H9 (cell line): ENCODE measurements at regions not wholly inside any gene's neighbourhood (a gene's known extent, or its start where the extent isn't known, plus 50 kb on each side); places are given as distances from the start of the nearest gene placed in this dataset.

Source experiments
- DNase-seq: peaks from one replicate; pipeline ENCODE4 v3.0.0-alpha.2; 2017
- H2AFZ ChIP-seq: one replicate; pipeline ENCODE4 v1.6.1; 2013; ENCODE audit warnings: mild to moderate bottlenecking, low read length, control low read depth, moderate library complexity
- H2AK5ac ChIP-seq: 2 replicates; pipeline ENCODE4 v1.6.1; 2013; ENCODE audit warnings: low read length, control low read depth, mixed read lengths; ENCODE audit not compliant: insufficient read length
- H2BK120ac ChIP-seq: one replicate; pipeline ENCODE4 v1.6.1; 2013; ENCODE audit warnings: low read depth, mild to moderate bottlenecking, low read length, control low read depth, inconsistent platforms; ENCODE audit not compliant: poor library complexity, severe bottlenecking
- H2BK12ac ChIP-seq: 2 replicates; pipeline ENCODE4 v1.6.1; 2013; ENCODE audit warnings: low read length, control low read depth, mixed read lengths, low read depth; ENCODE audit not compliant: insufficient read length
- H2BK15ac ChIP-seq: 2 replicates; pipeline ENCODE4 v1.6.1; 2013; ENCODE audit warnings: low read depth, low read length, control low read depth
- H2BK20ac ChIP-seq: one replicate; pipeline ENCODE4 v1.6.1; 2013; ENCODE audit warnings: low read depth, mild to moderate bottlenecking, low read length, control low read depth, inconsistent platforms; ENCODE audit not compliant: poor library complexity, severe bottlenecking
- H2BK5ac ChIP-seq: 2 replicates; pipeline ENCODE4 v1.6.1; 2013; ENCODE audit warnings: low read length, control low read depth, mixed read lengths; ENCODE audit not compliant: insufficient read length
- H3K14ac ChIP-seq: 2 replicates; pipeline ENCODE4 v1.6.1; 2013; ENCODE audit warnings: low read length, control low read depth; ENCODE audit not compliant: insufficient read depth
- H3K18ac ChIP-seq: 2 replicates; pipeline ENCODE4 v1.6.1; 2013; ENCODE audit warnings: low read depth, mild to moderate bottlenecking, mixed read lengths, low read length, control low read depth; ENCODE audit not compliant: insufficient read length
- H3K23ac ChIP-seq: 2 replicates; pipeline ENCODE4 v1.6.1; 2013; ENCODE audit warnings: low read length, control low read depth, mixed read lengths, low read depth; ENCODE audit not compliant: insufficient read length
- H3K23me2 ChIP-seq: 2 replicates; pipeline ENCODE4 v1.6.1; 2013; ENCODE audit warnings: low read depth, mild to moderate bottlenecking, mixed read lengths, low read length, control low read depth; ENCODE audit not compliant: insufficient read length, poor library complexity, severe bottlenecking
- H3K27ac ChIP-seq: 2 replicates; pipeline ENCODE4 v1.5.1; 2013; ENCODE audit warnings: low read length, control low read depth, mixed read lengths, low read depth; ENCODE audit not compliant: insufficient read length
- H3K27me3 ChIP-seq: 2 replicates; pipeline ENCODE4 v1.6.1; 2013; ENCODE audit warnings: low read length, control low read depth, inconsistent platforms; ENCODE audit not compliant: insufficient read depth
- H3K4ac ChIP-seq: 2 replicates; pipeline ENCODE4 v1.6.1; 2013; ENCODE audit warnings: low read depth, mild to moderate bottlenecking, control low read depth, inconsistent platforms, low read length, moderate library complexity
- H3K4me1 ChIP-seq: 2 replicates; pipeline ENCODE4 v1.6.1; 2013; ENCODE audit warnings: low read length, control low read depth, inconsistent platforms; ENCODE audit not compliant: insufficient read depth
- H3K4me2 ChIP-seq: 2 replicates; pipeline ENCODE4 v1.6.1; 2013; ENCODE audit warnings: low read length, control low read depth, mixed read lengths; ENCODE audit not compliant: insufficient read length, insufficient read depth
- H3K56ac ChIP-seq: 2 replicates; pipeline ENCODE4 v1.6.1; 2013; ENCODE audit warnings: low read depth, mild to moderate bottlenecking, mixed read lengths, low read length, control low read depth; ENCODE audit not compliant: insufficient read length
- H3K79me1 ChIP-seq: 2 replicates; pipeline ENCODE4 v1.6.1; 2013; ENCODE audit warnings: low read depth, mild to moderate bottlenecking, moderate library complexity, low read length, control low read depth, inconsistent platforms; ENCODE audit not compliant: insufficient read depth, poor library complexity, severe bottlenecking
- H3K79me2 ChIP-seq: 2 replicates; pipeline ENCODE4 v1.6.1; 2013; ENCODE audit warnings: low read length, control low read depth, inconsistent platforms; ENCODE audit not compliant: insufficient read depth
- H3K9ac ChIP-seq: 2 replicates; pipeline ENCODE4 v1.6.1; 2013; ENCODE audit warnings: low read length, control low read depth, mixed read lengths; ENCODE audit not compliant: insufficient read length; ENCODE audit errors: extremely low read depth
- H3K9me3 ChIP-seq: one replicate; pipeline ENCODE4 v1.6.1; 2013; ENCODE audit warnings: low read depth, low read length, inconsistent platforms; ENCODE audit not compliant: control insufficient read depth
- H3T11ph ChIP-seq: one replicate; pipeline ENCODE4 v1.6.1; 2013; ENCODE audit warnings: mild to moderate bottlenecking, low read length, control low read depth, inconsistent platforms
- H4K20me1 ChIP-seq: one replicate; pipeline ENCODE4 v1.6.1; 2013; ENCODE audit not compliant: control insufficient read depth, insufficient read length, insufficient read depth
- H4K5ac ChIP-seq: 2 replicates; pipeline ENCODE4 v1.6.1; 2013; ENCODE audit warnings: low read depth, mild to moderate bottlenecking, mixed read lengths, low read length, control low read depth; ENCODE audit not compliant: insufficient read length
- H4K8ac ChIP-seq: replicated peaks from 2 replicates; pipeline ENCODE4 v1.6.1; 2013; ENCODE audit warnings: low read length, control low read depth, mixed read lengths, low read depth; ENCODE audit not compliant: insufficient read length
- H4K91ac ChIP-seq: 2 replicates; pipeline ENCODE4 v1.6.1; 2013; ENCODE audit warnings: low read depth, mild to moderate bottlenecking, moderate library complexity, mixed read lengths, low read length, control low read depth; ENCODE audit not compliant: insufficient read length
- H3K27ac Mint-ChIP-seq, 3 experiments: 2 replicates in 2 of 3; 3 replicates in 1 of 3; pipeline ENCODE4 v1.8.0; 2020 to 2021; ENCODE audit warnings: mixed read lengths in 3 of 3, mild to moderate bottlenecking in 1 of 3, moderate library complexity in 1 of 3
- H3K27me3 Mint-ChIP-seq: 2 replicates; pipeline ENCODE4 v1.8.0; 2021; ENCODE audit warnings: low read depth, mild to moderate bottlenecking, moderate library complexity, mixed read lengths
- H3K36me3 Mint-ChIP-seq, 3 experiments: 2 replicates in 2 of 3; 3 replicates in 1 of 3; pipeline ENCODE4 v1.8.0; 2020 to 2021; ENCODE audit warnings: low read depth in 3 of 3, mixed read lengths in 3 of 3; ENCODE audit not compliant: insufficient read depth in 1 of 3
- H3K4me1 Mint-ChIP-seq, 2 experiments: 2 replicates each; pipeline ENCODE4 v1.8.0; 2020; ENCODE audit warnings: mixed read lengths in 2 of 2
- H3K4me3 Mint-ChIP-seq, 2 experiments: 2 replicates in 1 of 2; 3 replicates in 1 of 2; pipeline ENCODE4 v1.8.0; 2020 to 2021; ENCODE audit warnings: mild to moderate bottlenecking in 2 of 2, mixed read lengths in 2 of 2, moderate library complexity in 1 of 2
- H3K9me3 Mint-ChIP-seq, 2 experiments: 2 replicates in 1 of 2; 3 replicates in 1 of 2; pipeline ENCODE4 v1.8.0; 2020; ENCODE audit warnings: mild to moderate bottlenecking in 2 of 2, mixed read lengths in 2 of 2, moderate library complexity in 1 of 2
- CTCF ChIP-seq: fragments of 200-600 bp; sonication (generic); conservative IDR thresholded peaks from 3 replicates; pipeline ENCODE4 v1.8.0; 2021; ENCODE audit warnings: antibody characterized with exemption, mild to moderate bottlenecking
- WGBS: extraction: QIAGEN DNeasy Blood & Tissue Kit; methylation state at CpG from one replicate; pipeline ENCODE4 v1.1.7; 2013; ENCODE audit warnings: missing lambda C conversion rate, low lambda C conversion rate, mixed read lengths; ENCODE audit not compliant: insufficient read length; ENCODE audit errors: extremely low coverage; 5-methylcytosine and 5-hydroxymethylcytosine counted together

GRCh38 chr9:90301277-90301653 is 341.4 kb downstream of the DIRAS2 start:
- H2BK12ac ChIP-seq, result no peak overlapping the region
- no peaks in the 10 kb centered on the region for H4K20me1 ChIP-seq
- H2AK5ac ChIP-seq, result no peak overlapping the region
- H3K9ac ChIP-seq, result no peak overlapping the region
- no peak overlapping the region for H2BK5ac ChIP-seq
- Mint-ChIP-seq H3K4me1 (peaks cover 0 to 3% of the 10 kb centered on the region in 2 experiments; a peak in 1 of 4 replicates), H3K27me3 (no peaks in the 10 kb centered on the region), H3K36me3 (no peaks in the 10 kb centered on the region), H3K9me3 (no peaks in the 10 kb centered on the region), H3K27ac (no peak overlapping the region), H3K4me3 (no peak overlapping the region)
- no peak overlapping the region for H3K14ac ChIP-seq
- no peaks in the 10 kb centered on the region for H3K79me1 ChIP-seq
- H3K23me2 ChIP-seq, result no peaks in the 10 kb centered on the region
- no peak overlapping the region for H3K27ac ChIP-seq
- no peaks in the 10 kb centered on the region for H3K27me3 ChIP-seq
- no peak overlapping the region for H4K8ac ChIP-seq
- H2BK120ac ChIP-seq, result no peak overlapping the region
- no peak overlapping the region for H3K18ac ChIP-seq
- H3K9me3 ChIP-seq, result no peaks in the 10 kb centered on the region
- no peak overlapping the region for H3K4me2 ChIP-seq
- DNase-seq, result no peak
- H2AFZ ChIP-seq, result no peak overlapping the region
- no CpG with 5 or more reads among the region's 8 CpGs for WGBS
- TF ChIP-seq CTCF, result no peak
- no peak overlapping the region for H3T11ph ChIP-seq
- H3K23ac ChIP-seq, result no peak overlapping the region
- no peaks in the 10 kb centered on the region for H3K79me2 ChIP-seq
- H4K91ac ChIP-seq, result no peak overlapping the region
- H2BK20ac ChIP-seq, result no peak overlapping the region
- H3K4me1 ChIP-seq, result no peaks in the 10 kb centered on the region
- no peak overlapping the region for H2BK15ac ChIP-seq
- H3K4ac ChIP-seq, result no peak overlapping the region
- no peak overlapping the region for H3K56ac ChIP-seq
- no peak overlapping the region for H4K5ac ChIP-seq
